ENCODE measurements at regions not wholly inside any gene's neighbourhood (a gene's known extent, or its start where the extent isn't known, plus 50 kb on each side); places are given as distances from the start of the nearest gene placed in this dataset.

- TF ChIP-seq, protein P1, sequence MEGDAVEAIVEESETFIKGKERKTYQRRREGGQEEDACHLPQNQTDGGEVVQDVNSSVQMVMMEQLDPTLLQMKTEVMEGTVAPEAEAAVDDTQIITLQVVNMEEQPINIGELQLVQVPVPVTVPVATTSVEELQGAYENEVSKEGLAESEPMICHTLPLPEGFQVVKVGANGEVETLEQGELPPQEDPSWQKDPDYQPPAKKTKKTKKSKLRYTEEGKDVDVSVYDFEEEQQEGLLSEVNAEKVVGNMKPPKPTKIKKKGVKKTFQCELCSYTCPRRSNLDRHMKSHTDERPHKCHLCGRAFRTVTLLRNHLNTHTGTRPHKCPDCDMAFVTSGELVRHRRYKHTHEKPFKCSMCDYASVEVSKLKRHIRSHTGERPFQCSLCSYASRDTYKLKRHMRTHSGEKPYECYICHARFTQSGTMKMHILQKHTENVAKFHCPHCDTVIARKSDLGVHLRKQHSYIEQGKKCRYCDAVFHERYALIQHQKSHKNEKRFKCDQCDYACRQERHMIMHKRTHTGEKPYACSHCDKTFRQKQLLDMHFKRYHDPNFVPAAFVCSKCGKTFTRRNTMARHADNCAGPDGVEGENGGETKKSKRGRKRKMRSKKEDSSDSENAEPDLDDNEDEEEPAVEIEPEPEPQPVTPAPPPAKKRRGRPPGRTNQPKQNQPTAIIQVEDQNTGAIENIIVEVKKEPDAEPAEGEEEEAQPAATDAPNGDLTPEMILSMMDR (IDR thresholded peaks at IDR 0.05): no peak
- no peak for TF ChIP-seq POLR2A (IDR thresholded peaks at IDR 0.05)
These were observed 865.2 kb upstream of the GHITM start for GRCh38 chr10:83274088-83274487.

Measured in heart left ventricle (tissue), 13 donors.